ENCODE measurements at regions not wholly inside any gene's neighbourhood (a gene's known extent, or its start where the extent isn't known, plus 50 kb on each side); places are given as distances from the start of the nearest gene placed in this dataset.

GRCh38 chr1:185404291-185404690 is 87.2 kb upstream of the IVNS1ABP start:
- TF ChIP-seq CTCF (IDR thresholded peaks at IDR 0.05; ENCODE audit: borderline replicate concordance, extremely low read depth, low read length, poor library complexity, severe bottlenecking) (no peak), EZH2 (IDR thresholded peaks at IDR 0.05; ENCODE audit: borderline replicate concordance, low read depth, low read length, severe bottlenecking) (no peak)
